Fibroblast of skin of scalp (primary cell): ENCODE measurements at regions not wholly inside any gene's neighbourhood (a gene's known extent, or its start where the extent isn't known, plus 50 kb on each side); places are given as distances from the start of the nearest gene placed in this dataset.
A peak's percentile ranks its signal among the peaks of the same experiment; 100 is the strongest.
"Not testable (repeated sequence)": the region's sequence is repeated elsewhere in the genome, so short reads cannot be mapped to it uniquely, and the experiment has no call there.

ENCODE experiments used
- DNase-seq: peaks from one replicate; pipeline ENCODE4 v3.0.0-alpha.2; 2013

DNA sequence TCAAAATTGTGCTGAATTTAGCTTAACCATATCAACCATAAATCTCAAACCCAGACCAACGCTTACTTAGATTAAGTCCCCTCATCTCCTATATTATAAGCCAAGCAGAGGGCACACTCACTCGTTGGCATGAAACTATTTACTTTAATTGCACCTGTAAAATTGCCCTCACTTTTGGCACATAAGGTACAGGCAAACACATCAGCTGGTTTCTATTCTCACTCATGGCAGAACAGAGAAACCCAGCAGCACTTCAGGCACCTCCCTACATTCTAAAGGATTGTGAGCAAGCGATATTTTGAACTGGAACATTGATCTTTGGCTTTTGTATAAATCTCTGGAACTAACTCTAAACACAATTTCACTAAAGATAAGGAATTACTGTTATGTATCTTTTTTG is 845.6 kb upstream of the CDH6 start:
- DNase-seq = no peak

DNA sequence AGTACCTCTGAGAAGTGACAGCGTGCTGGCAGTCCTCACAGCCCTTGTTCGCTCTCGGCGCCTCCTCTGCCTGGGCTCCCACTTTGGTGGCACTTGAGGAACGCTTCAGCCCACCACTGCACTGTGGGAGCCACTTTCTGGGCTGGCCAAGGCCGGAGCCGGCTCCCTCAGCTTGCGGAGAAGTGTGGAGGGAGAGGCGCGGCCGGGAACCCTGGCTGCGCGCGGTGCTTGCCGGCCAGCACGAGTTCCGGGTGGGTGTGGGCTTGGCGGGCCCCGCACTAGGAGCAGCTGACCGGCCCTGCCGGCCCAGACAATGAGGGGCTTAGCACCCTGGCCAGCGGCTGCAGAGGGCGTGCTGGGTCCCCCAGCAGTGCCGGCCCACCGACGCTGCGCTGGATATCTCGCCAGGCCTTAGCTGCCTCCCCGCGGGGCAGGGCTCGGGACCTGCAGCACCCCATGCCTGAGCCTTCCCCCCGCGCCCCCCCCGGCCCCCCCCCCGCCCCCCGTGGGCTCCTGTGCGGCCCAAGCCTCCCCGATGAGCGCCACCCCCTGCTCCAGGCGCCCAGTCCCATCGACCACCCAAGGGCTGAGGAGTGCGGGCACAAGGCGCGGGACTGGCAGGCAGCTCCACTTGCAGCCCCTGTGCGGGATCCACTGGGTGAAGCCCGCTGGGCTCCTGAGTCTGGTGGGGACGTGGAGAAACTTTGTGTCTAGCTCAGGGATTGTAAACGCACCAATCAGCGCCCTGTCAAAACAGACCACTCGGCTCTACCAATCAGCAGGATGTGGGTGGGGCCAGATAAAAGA is 847.7 kb upstream of the CDH6 start:
- DNase-seq = not testable (repeated sequence)

DNA sequence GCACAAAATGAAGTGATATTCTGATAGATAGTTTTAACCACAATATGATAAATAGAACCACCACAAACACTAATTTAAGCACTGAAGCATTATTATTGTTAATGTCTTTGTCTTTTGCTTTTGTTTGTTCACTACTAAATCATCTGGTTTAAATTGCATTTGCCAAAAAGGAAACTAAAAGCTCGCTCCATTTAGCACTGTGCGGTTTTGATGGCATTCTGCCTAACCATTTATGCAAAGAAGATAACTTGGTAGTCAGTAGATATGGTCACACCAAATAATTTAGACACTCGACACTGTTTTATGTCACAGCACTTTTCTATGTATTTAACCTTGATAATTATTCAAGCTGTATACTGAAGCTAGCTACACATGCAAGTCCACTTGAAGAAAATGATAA is 849.8 kb upstream of the CDH6 start:
- DNase-seq = no peak

DNA sequence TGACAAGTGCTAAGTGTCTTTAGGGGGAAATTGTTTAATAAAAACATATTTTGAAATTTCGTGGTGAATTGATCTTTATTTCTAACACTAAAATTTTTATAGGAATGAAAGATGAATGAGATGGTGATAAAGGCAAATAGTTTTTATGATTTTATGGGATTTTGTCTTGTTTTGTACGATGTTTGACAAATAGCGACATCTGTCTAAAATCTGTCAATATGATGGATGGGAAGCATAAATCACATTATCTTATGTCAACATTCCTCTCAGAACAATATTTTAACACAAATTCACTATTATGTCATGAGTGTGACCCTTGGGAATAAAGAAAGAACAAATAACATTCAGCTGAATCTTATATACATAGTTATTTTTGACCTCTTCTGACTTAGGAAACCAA is 852.0 kb upstream of the CDH6 start:
- DNase-seq = no peak

DNA sequence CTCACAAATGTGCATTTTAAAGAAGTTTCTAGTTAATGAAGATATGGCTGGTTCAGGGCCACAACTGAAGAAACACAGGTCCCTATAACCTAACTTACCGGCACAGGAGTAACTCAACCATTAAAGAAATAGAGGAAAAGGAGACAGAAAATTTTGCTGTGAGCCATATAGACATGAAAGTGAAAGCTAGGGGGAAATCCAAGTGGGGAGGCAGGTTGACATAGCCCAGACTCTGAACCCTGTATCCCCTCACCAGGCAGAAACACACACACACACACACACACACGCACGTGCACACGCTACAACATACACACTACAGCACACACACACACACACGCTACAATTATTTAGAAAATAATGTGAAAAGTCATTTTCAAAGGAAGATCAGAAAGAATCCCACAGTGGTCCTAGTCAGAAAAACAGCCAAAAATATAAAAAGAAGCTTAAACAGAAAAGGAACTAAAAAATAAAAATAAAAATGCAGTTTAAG is 856.4 kb upstream of the CDH6 start:
- DNase-seq = no peak

DNA sequence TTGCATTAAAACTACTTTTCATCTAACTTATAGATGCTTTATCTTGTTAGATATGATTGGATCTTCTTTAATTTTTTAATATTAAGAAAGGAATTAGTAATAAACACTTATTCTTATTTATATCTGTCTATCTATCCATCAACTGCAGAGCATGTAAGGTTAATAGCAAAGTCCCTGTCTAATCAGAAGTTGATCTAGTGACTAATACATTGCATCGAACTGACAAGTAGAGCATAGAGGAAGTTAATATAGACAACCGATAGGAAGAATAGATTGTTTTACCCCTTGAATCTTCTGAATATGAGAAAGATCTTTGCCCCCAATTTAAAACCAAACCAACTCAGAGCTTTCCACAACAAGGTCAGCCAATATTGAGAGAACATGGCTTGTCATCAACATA is 862.0 kb upstream of the CDH6 start:
- DNase-seq = no peak

DNA sequence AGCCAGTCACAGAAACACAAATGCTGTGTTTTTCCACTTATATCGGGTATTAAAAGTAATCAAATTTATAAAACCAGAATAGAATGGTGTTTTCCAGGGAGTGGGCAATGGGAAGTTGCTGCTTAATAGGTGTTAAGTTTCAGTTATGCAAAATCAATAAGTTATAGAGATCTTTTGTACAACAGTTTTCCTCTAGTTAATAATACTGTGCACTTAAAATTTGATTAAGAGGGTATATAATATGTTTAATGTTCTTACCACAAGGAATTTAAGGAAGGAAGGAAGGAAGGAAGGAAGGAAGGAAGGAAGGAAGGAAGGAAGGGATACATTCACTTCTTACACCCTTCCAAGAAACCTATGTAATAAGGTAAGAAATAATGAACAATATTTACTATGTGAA is 867.7 kb upstream of the CDH6 start:
- no peak for DNase-seq

DNA sequence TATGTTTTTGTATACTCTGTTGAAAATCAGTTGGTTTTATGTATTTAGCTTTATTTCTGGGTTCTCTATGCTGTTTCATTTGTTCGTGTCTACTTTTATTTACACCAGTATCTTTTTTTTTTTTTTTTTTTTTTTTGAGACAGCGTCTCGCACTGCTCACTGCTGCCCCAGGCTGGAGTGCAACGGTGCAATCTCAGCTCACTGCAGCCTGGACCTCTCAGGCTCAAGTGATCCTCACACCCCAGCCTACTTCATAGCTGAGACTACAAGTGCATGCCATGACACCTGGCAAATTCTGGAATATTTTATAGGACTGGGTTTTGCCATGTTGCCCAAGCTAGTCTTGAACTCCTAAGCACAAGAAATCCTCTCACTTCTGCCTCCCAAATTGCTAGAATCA is 869.4 kb upstream of the CDH6 start:
- no peak for DNase-seq

DNA sequence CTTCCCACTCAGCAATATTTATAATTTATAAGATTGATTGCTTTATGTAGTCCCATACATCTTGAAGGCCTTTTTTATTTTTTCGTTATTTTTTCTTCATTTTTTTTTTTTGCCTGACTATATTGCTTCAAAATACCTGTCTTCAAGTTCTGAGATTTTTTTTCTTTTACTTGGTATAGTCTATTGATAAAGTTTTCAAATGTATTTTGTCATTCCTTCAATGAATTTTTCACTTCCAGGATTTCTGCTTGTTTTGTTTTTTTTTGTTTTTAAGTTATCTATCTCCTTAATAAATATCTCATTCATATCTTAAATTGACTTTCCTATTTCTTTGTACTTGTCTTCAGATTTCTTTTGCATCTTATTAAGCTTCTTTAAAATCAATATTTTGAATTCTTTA is 905.6 kb upstream of the CDH6 start:
- DNase-seq = no peak

DNA sequence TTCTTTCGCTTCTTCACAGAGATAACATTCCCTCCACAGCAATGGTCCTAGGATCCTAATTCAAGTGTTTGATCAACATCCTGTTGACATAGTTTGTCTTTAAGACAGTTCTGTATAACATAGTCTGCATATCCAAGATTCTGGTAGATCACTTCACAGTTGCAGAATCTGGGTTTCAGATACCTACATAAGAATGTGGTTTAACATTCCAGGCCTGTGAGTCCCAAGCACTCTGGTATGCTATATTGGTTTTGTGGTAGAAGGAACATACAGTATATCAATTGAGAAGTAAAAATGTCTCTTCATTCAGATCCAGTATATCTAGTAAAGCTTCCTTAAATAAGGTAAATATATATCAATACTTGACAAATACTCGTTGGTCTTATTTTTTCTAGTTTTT is 914.2 kb upstream of the CDH6 start:
- DNase-seq = peak; percentile 5

DNA sequence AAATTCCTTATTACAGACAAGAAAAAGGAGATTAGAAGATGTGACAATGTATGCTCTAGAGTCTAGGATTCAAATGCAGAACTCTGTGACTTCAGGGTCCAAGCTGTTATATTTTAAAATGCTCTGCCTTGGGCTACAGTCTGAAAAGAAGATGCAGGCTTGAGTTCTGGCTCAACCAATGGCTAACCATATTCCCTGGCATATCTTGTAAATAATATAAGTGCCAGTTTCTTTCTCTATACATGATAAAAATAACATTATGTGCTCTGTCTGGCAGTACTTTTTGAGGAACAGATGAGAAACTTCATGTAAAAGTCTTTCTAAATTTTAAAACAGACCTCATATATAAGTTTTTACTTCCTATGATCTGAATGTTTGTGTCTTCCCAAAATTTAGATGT is 926.5 kb upstream of the CDH6 start:
- no peak for DNase-seq

DNA sequence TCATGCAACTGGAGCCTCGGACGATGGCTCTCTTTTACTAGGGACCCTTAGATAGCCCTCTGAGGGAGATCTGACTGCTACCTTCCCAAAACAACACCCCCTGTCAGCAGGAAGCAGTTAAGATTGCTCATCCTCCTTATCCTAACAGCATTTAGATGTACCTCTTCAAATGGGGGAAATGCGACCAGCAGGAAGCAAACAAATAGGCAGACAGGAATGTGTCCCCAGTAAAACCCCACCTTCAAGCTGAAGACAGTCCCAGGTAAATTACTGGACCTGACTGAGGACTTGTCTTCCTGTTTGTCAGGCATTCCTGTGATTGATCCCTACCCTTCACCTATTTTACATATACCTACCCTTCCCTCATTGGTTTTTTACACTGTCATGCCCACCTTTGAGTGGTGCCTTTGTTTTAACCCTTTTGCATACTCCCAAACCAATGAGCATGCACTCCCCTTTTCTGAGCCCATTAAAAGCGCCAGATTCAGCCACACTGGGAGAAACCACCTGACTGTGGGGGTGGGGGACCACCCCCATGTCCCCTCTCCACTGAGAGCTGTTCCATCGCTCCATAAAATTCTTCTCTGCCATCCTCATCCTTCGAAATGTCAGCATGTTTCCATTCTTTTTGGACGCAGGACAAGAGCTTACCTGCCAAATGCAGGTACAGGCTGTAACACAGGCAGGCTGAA is 954.0 kb upstream of the CDH6 start:
- DNase-seq = no peak

DNA sequence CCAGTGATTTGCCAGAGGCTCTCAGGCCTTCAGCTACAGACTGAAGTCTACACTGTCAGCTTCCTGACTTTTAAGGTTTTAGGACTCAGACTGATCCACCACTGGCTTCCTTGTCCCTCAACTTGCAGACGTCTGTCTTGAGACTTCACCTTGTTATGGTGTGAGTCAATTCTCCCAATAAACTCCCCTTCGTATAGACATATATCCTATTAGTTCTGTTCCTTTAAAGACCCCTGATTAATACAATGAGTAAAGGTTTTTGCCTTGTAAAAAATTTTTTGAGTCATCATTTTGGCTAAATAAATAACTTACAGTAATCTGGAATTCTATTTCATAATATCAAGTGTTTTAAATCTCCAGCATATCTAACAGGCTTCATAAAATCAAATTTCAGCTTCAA is 956.3 kb upstream of the CDH6 start:
- no peak for DNase-seq

DNA sequence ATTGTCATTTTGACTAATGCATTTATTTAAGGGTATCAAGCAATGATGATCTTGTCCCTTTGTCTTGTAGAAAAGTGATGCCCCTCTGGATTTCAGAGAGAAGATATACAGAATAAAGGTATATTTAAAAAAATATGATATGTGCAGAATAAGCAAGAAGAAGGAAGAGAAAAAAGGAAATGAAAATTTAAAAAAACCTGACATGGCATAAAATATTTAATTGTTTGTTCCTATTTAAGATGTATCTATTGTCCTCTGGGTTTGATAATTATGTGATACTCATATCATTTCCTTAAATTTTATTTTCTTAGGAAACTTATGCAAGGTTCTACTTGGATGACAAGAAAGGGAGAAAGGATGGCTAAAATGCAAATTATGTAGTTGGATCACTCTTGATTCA is 983.7 kb upstream of the CDH6 start:
- DNase-seq = no peak

DNA sequence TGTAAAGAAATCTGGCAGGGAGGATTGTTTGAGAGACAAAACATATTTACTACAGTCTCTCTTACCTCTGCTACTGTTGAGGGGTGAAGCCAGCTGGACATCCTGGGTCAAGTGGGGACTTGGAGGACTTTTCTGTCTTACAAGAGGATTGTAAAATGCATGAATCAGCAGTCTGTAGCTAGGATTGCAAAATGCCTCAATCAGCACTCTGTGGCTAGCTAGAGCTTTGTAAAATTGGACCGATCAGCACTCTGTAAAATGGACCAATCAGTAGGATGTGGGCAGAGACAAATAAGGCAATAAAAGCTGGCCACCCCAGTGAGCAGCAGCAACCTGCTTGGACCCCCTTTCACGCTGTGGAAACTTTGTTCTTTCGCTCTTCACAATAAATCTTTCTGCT is 995.8 kb upstream of the CDH6 start:
- no peak for DNase-seq

DNA sequence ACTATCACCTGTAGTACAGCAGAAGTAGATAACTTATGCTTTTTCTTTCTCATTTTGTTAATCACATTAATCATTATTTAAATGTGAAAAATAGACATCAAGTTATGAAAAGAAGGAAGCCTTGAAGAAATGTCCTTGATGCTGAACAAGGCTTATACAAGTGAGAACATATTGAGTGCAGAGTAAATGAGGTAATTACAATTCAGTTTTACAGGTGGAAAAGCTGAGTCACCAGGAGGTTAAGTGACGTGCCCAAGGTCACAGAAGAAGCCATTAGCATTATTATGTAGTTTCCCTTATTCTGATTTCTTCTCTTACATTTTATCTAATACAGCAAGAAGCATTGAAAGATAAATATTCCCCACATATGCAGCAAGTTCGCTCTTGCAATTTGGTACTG is 998.5 kb upstream of the CDH6 start:
- DNase-seq = no peak

DNA sequence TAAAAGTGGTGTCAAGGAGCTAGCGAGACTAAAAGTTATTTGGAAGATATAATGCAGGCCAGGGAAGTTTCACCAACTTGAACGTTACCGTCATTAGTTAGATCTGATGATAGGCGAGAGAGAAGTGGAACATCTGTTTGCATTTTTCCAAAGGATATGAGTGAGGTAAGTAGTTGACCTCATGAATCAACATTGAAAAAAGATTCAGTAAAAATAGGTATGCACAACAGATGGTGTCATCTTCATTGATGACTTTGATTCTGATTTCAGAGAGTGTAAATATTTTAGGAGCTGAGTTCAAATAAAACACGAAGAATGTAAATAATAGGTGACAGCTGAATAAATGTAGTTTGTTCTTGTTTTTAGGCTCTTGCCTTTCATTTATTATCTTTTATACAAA is 998.9 kb upstream of the CDH6 start:
- DNase-seq = no peak

DNA sequence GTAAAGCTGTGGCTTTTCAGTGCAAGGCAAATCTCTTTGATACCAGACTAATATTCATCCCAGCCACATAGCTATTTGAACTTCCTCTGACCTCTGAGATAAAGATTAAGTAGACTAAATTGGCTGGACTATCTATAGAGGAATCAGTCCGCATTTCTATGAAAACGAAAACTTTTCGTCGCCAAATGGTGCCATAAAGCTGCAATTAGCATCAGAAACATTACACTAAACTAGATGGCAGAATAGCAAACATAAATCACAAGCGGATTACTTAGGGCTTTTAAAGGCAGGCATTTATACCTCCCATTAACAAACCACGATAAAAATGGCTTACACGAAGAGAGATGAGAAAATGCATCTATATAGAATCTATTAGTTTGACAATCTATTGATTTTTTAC is 1009.7 kb upstream of the CDH6 start:
- no peak for DNase-seq

DNA sequence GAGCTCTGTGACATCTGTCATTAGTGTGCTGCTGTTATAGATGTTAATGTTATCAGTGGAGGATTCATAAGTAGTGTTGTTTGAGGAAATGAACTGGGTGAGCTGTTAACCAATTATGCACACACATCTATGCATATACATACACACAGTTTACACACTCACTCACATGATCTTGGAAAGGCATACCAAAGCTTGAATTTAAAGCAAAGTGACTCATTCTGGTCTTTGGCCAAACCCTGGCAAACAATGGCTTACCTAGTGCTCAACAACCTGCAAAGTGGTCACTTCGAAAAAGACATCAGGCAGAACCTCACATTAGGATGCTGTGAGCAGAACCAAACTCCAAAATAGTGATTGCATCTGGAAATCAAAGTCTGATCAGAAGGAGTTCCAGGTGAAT is 1037.3 kb upstream of the CDH6 start:
- no peak for DNase-seq

DNA sequence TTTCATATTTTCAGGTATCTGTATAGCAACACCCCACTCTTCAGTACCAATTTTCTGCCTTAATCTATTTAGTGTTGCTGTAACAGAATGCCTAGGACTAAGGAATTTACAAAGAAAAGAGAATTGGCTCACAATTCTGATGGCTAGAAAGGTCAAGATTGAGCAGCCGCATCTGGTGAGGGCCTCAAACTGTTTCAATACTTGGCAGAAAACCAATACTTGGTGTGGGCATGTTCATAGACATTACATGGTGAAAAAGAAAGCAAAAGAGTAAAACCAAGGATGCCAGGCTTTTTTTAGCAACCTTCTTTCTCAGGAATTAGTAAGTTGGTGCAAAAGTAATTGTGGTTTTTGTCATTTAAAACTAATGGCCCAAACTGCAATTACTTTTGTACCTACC is 1041.1 kb upstream of the CDH6 start:
- no peak for DNase-seq

DNA sequence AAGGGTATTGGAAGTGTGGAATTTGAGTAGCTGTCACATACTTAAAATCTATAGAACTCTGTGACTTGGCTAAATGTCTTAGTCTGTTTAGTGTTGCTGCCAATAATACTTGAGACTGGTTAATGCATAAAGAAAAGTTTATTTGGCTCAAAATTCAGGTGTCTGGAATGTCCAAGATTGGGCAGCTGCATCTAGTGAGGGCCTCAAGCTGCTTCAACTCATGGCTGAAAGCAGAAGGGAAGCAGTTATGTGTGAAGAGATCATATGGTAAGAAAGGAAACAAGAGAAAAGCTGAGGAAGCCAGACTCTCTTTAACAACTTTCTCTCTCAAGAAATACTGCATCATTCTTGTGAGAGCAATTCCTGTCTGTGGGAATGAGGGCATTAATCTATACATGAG is 1043.3 kb upstream of the CDH6 start:
- no peak for DNase-seq

DNA sequence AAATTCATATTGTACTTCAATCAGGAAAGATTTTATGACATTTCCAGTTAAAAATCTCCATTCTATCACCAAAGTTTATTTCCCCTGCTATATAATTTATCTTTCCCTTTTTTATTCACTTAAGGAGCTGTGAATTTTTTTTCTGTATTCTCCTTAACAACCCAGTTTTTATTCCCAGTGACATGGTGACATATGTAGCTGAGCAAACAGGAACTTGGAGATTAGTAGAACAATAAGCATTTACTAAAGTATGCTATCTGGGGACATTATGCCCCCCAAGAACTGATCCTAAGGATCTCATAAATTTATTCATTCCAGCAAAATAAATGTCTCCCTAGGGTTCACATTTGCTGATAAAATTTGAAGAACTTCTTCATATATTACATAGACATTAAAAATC is 1044.0 kb upstream of the CDH6 start:
- DNase-seq = no peak

DNA sequence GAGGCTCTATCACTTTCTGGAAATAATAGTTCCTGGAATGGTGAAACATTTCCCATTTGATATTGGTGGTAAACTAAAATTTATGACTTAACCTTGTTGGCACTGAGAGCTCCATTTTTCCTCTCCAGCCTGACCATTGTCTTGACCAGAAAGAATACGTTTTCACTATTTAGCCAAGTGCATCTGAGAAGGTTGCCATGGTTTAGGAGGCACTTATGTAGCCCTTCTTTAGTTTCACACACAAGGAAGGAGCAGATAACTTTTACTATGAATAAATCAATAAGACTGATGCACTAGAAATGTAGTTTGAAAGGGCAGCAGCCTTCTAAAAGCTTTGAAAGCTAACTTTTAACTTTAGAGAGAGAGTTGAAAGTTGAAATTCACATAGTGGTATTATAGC is 1045.5 kb upstream of the CDH6 start:
- no peak for DNase-seq

DNA sequence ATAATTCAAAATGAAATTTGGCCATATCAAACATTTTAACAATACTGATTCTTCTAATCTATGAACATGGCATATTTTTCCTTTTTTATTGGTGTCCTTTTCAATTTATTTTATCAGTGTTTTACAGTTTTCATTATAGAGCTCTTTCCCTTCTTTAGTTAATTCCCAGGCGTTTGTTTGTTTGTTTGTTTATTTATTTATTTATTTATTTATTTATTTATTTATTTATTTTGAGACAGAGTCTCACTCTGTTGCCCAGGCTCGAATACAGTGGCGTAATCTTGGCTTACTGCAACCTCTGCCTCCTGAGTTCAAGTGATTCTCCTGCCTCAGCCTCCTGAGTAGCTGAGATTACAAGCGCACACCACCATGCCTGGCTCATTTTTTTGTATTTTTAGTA is 1049.4 kb upstream of the CDH6 start:
- DNase-seq = not testable (repeated sequence)

DNA sequence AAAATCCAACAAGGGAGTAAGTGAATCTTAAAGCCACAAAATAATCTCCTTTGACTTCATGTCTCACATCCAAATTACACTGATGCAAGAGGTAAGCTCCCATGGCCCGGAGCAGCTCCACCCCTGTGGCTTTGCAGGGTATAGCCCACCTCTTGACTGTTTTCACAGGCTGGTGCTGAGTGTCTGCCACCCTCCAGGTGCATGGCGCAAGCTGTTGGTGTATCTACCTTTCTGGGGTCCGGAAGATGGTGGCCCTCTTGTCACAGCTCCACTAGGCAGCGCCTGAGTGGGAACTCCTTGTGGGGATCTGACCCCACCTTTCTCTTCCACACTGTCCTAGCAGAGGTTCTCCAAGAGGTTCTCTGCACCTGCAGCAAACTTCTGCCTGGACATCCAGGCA is 1051.1 kb upstream of the CDH6 start:
- DNase-seq = no peak
